ENCODE measurements at regions not wholly inside any gene's neighbourhood (a gene's known extent, or its start where the extent isn't known, plus 50 kb on each side); places are given as distances from the start of the nearest gene placed in this dataset.

GRCh38 chr11:127632546-127632945, 632.0 kb upstream of the KIRREL3 start:
- TF ChIP-seq CTCF (IDR thresholded peaks at IDR 0.05; ENCODE audit: poor library complexity, severe bottlenecking) (no peak), POLR2AphosphoS5 (IDR thresholded peaks at IDR 0.05) (no peak), EZH2 (IDR thresholded peaks at IDR 0.05; ENCODE audit: borderline replicate concordance, insufficient read depth, low read length, poor library complexity, severe bottlenecking) (no peak)
